SU-DHL-6 (cell line): ENCODE measurements at regions not wholly inside any gene's neighbourhood (a gene's known extent, or its start where the extent isn't known, plus 50 kb on each side); places are given as distances from the start of the nearest gene placed in this dataset.

ENCODE experiments used
- CTCF ChIP-seq: fragments of 200-600 bp; sonication (generic); IDR thresholded peaks from one replicate; pipeline ENCODE4 v1.5.1; 2017; ENCODE audit warnings: antibody characterized with exemption, mild to moderate bottlenecking, low read length, moderate library complexity; ENCODE audit not compliant: insufficient read depth, poor library complexity, severe bottlenecking
- EZH2phosphoT487 ChIP-seq: fragments of 200-600 bp; sonication (generic), shearing (Covaris generic); conservative IDR thresholded peaks from 2 replicates; pipeline ENCODE4 v1.6.1; 2018; ENCODE audit warnings: mild to moderate bottlenecking, antibody characterized with exemption, low read length, moderate library complexity, mixed read lengths

GRCh38 chr4:53734584-53735353, 143.5 kb upstream of the LNX1 start:
- TF ChIP-seq CTCF = no peak
- no peak for TF ChIP-seq EZH2phosphoT487
